H1 (cell line): ENCODE measurements at regions not wholly inside any gene's neighbourhood (a gene's known extent, or its start where the extent isn't known, plus 50 kb on each side); places are given as distances from the start of the nearest gene placed in this dataset.

Source experiments
- CTCF ChIA-PET: fragments of 300-600 bp; sonication (Branson Sonifier 250); formaldehyde crosslinking; loops from one replicate; lab custom pipeline; 2021; ENCODE audit not compliant: partially characterized antibody; lab: Charles Lee
- POLR2A ChIA-PET: fragments of 300-600 bp; sonication (Branson Sonifier 250); formaldehyde crosslinking; loops from one replicate; lab custom pipeline; 2021; ENCODE audit warnings: inconsistent platforms; ENCODE audit not compliant: partially characterized antibody; lab: Charles Lee
- DNase-seq, 2 experiments: peaks; one replicate each; pipeline versions ENCODE4 v3.0.0 to v3.0.0-alpha.2; 2010 to 2022; ENCODE audit warnings: low spot score in 2 of 2, low read depth in 1 of 2, mixed read lengths in 1 of 2
- FAIRE-seq: peaks from 2 replicates; lab custom pipeline; 2011; peaks lifted over from hg19 to GRCh38; lab: Jason Lieb, UNC
- H2AFZ ChIP-seq: 2 replicates; pipeline ENCODE4 v1.8.1; 2012; ENCODE audit warnings: low read length, inconsistent platforms
- H2AK5ac ChIP-seq: 2 replicates; pipeline ENCODE4 v1.6.1; 2013; ENCODE audit warnings: low read depth, low read length
- H2BK120ac ChIP-seq: replicated peaks from 2 replicates; pipeline ENCODE3; 2013; ENCODE audit warnings: low read depth, low read length, inconsistent platforms
- H2BK12ac ChIP-seq: 2 replicates; pipeline ENCODE4 v1.6.1; 2013; ENCODE audit warnings: low read depth, low read length
- H2BK15ac ChIP-seq: 2 replicates; pipeline ENCODE4 v1.6.1; 2013; ENCODE audit warnings: low read length
- H2BK20ac ChIP-seq: 2 replicates; pipeline ENCODE4 v1.6.1; 2013; ENCODE audit warnings: low read length
- H2BK5ac ChIP-seq: 2 replicates; pipeline ENCODE4 v1.6.1; 2013; ENCODE audit warnings: low read depth, low read length
- H3K14ac ChIP-seq: 2 replicates; pipeline ENCODE4 v1.6.1; 2013; ENCODE audit warnings: inconsistent platforms; ENCODE audit not compliant: insufficient read length
- H3K18ac ChIP-seq: 2 replicates; pipeline ENCODE4 v1.6.1; 2013; ENCODE audit warnings: low read length; ENCODE audit errors: extremely low read depth
- H3K23ac ChIP-seq: 2 replicates; pipeline ENCODE4 v1.6.1; 2013; ENCODE audit warnings: inconsistent platforms; ENCODE audit not compliant: insufficient read length
- H3K23me2 ChIP-seq: 2 replicates; pipeline ENCODE4 v1.6.1; 2013; ENCODE audit warnings: low read depth, low read length
- H3K27ac ChIP-seq: 2 replicates; pipeline ENCODE4 v1.6.1; 2011; ENCODE audit warnings: low read depth, low read length, inconsistent platforms
- H3K27me3 ChIP-seq, 4 experiments: replicated peaks in 1 of 4; 1 replicate in 1 of 4; 2 replicates in 3 of 4; pipeline versions ENCODE4 v1.6.1 to v1.8.1; 2011 to 2013; ENCODE audit warnings: low read length in 3 of 4, mild to moderate bottlenecking in 3 of 4, inconsistent platforms in 2 of 4, mixed read lengths in 2 of 4, moderate library complexity in 1 of 4; ENCODE audit not compliant: control insufficient read depth in 3 of 4, insufficient read depth in 3 of 4; ENCODE audit errors: extremely low read depth in 1 of 4
- H3K36me3 ChIP-seq, 4 experiments: 2 replicates each; pipeline versions ENCODE4 v1.6.1 to v1.8.1; 2011 to 2013; ENCODE audit warnings: mild to moderate bottlenecking in 4 of 4, low read length in 3 of 4, moderate library complexity in 2 of 4, control low read depth in 1 of 4, inconsistent platforms in 1 of 4; ENCODE audit not compliant: insufficient read depth in 4 of 4, control insufficient read depth in 2 of 4
- H3K4ac ChIP-seq: replicated peaks from 2 replicates; pipeline ENCODE3; 2013; ENCODE audit warnings: low read length, low read depth, mixed read lengths, inconsistent platforms; ENCODE audit not compliant: insufficient read length
- H3K4me1 ChIP-seq, 4 experiments: replicated peaks in 1 of 4; 1 replicate in 1 of 4; 2 replicates in 3 of 4; pipeline versions ENCODE4 v1.6.1 to v1.8.1; 2011 to 2013; ENCODE audit warnings: low read length in 3 of 4, inconsistent platforms in 2 of 4, mixed read lengths in 1 of 4; ENCODE audit not compliant: insufficient read depth in 4 of 4, control insufficient read depth in 3 of 4
- H3K4me2 ChIP-seq, 2 experiments: 2 replicates each; pipeline versions ENCODE4 v1.6.1 to v1.8.1; 2011 to 2013; ENCODE audit warnings: low read depth in 2 of 2, low read length in 2 of 2, control low read depth in 1 of 2, inconsistent platforms in 1 of 2, mild to moderate bottlenecking in 1 of 2; ENCODE audit not compliant: insufficient read depth in 1 of 2
- H3K4me3 ChIP-seq, 4 experiments: fragments of 200-600, 300-600 bp in 1 of 4; sonication (generic), shearing (Covaris generic), sonication (Bioruptor Twin) in 1 of 4; 2 replicates each; pipeline versions ENCODE4 v1.5.1 to v1.8.1; 2011 to 2016; ENCODE audit warnings: low read length in 4 of 4, low read depth in 3 of 4, control low read depth in 2 of 4, inconsistent platforms in 2 of 4, mild to moderate bottlenecking in 2 of 4, mixed read lengths in 1 of 4, moderate library complexity in 1 of 4; ENCODE audit not compliant: insufficient read depth in 2 of 4; ENCODE audit errors: extremely low read depth in 1 of 4
- H3K56ac ChIP-seq: replicated peaks from 2 replicates; pipeline ENCODE3; 2013; ENCODE audit warnings: low read depth, mild to moderate bottlenecking, mixed read lengths, low read length, inconsistent platforms; ENCODE audit not compliant: insufficient read length
- H3K79me1 ChIP-seq: 2 replicates; pipeline ENCODE4 v1.6.1; 2013; ENCODE audit warnings: low read depth, low read length, control low read depth
- H3K79me2 ChIP-seq, 2 experiments: 2 replicates each; pipeline versions ENCODE4 v1.6.1 to v1.8.1; 2012 to 2013; ENCODE audit warnings: low read length in 2 of 2, mild to moderate bottlenecking in 2 of 2, inconsistent platforms in 1 of 2; ENCODE audit not compliant: insufficient read depth in 2 of 2, control insufficient read depth in 1 of 2
- H3K9ac ChIP-seq, 4 experiments: replicated peaks in 1 of 4; 1 replicate in 1 of 4; 2 replicates in 3 of 4; pipeline versions ENCODE4 v1.6.1 to v1.8.1; 2011 to 2013; ENCODE audit warnings: low read depth in 3 of 4, low read length in 3 of 4, control low read depth in 2 of 4, mild to moderate bottlenecking in 2 of 4, moderate library complexity in 2 of 4, inconsistent platforms in 1 of 4; ENCODE audit errors: extremely low read depth in 1 of 4
- H3K9me3 ChIP-seq, 2 experiments: 2 replicates each; pipeline versions ENCODE4 v1.6.1 to v1.8.1; 2012 to 2013; ENCODE audit warnings: mild to moderate bottlenecking in 2 of 2, moderate library complexity in 2 of 2, control low read depth in 1 of 2, inconsistent platforms in 1 of 2, low read depth in 1 of 2, low read length in 1 of 2, mixed read lengths in 1 of 2; ENCODE audit not compliant: insufficient read depth in 2 of 2
- H4K20me1 ChIP-seq, 2 experiments: replicated peaks in 1 of 2; 2 replicates each; pipeline versions ENCODE3 to v1.8.1; 2011 to 2013; ENCODE audit warnings: inconsistent platforms in 2 of 2, low read length in 2 of 2, mild to moderate bottlenecking in 1 of 2; ENCODE audit not compliant: insufficient read depth in 2 of 2, control insufficient read depth in 1 of 2
- H4K5ac ChIP-seq: 2 replicates; pipeline ENCODE4 v1.6.1; 2013; ENCODE audit warnings: low read length, low read depth, mixed read lengths, inconsistent platforms; ENCODE audit not compliant: insufficient read length
- H4K8ac ChIP-seq: 2 replicates; pipeline ENCODE4 v1.8.0; 2013; ENCODE audit warnings: mild to moderate bottlenecking, moderate library complexity, low read length, inconsistent platforms; ENCODE audit not compliant: insufficient read depth; ENCODE audit errors: extremely low read depth
- H4K91ac ChIP-seq: replicated peaks from 2 replicates; pipeline ENCODE3; 2013; ENCODE audit warnings: low read length, mixed read lengths, inconsistent platforms; ENCODE audit not compliant: insufficient read length
- BCL11A ChIP-seq, 2 experiments: IDR thresholded peaks; one replicate each; pipeline ENCODE4 v1.6.1; 2011; ENCODE audit warnings: low read depth in 2 of 2, low read length in 2 of 2, mild to moderate bottlenecking in 2 of 2
- FOSL1 ChIP-seq: IDR thresholded peaks from 2 replicates; pipeline ENCODE4 v1.6.1; 2011; ENCODE audit warnings: mild to moderate bottlenecking, low read depth, low read length, moderate library complexity; ENCODE audit not compliant: insufficient read depth
- MAFK ChIP-seq: IDR thresholded peaks from 2 replicates; pipeline ENCODE4 v1.6.1; 2012; ENCODE audit warnings: low read depth, mild to moderate bottlenecking, improper control_type of control experiment, low read length
- POU5F1 ChIP-seq: IDR thresholded peaks from 2 replicates; pipeline ENCODE4 v1.6.1; 2011; ENCODE audit warnings: low read depth, mild to moderate bottlenecking, low read length, moderate library complexity
- RAD21 ChIP-seq, 2 experiments: IDR thresholded peaks in 1 of 2; conservative IDR thresholded peaks in 1 of 2; 2 replicates each; pipeline ENCODE4 v1.6.1; 2011; ENCODE audit warnings: low read depth in 2 of 2, low read length in 2 of 2, improper control_type of control experiment in 1 of 2, inconsistent platforms in 1 of 2, mild to moderate bottlenecking in 1 of 2, moderate library complexity in 1 of 2
- SP2 ChIP-seq: IDR thresholded peaks from 2 replicates; pipeline ENCODE4 v1.6.1; 2012; ENCODE audit warnings: mild to moderate bottlenecking, low read length, inconsistent platforms
- TAF1 ChIP-seq: IDR thresholded peaks from 2 replicates; pipeline ENCODE4 v1.6.1; 2011; ENCODE audit warnings: mild to moderate bottlenecking, low read depth, low read length
- ZNF274 ChIP-seq: IDR thresholded peaks from 2 replicates; pipeline ENCODE4 v1.7.0; 2012; ENCODE audit warnings: low read length, borderline replicate concordance; ENCODE audit errors: extremely low read depth
- WGBS, 2 experiments: shearing (Covaris generic) in 1 of 2; methylation state at CpG; one replicate each; pipeline versions ENCODE4 v1.1.6 to v1.1.7; 2013 to 2015; ENCODE audit warnings: low lambda C conversion rate in 2 of 2, mixed read lengths in 2 of 2, inconsistent platforms in 1 of 2, low coverage in 1 of 2, missing lambda C conversion rate in 1 of 2; ENCODE audit not compliant: insufficient replicate concordance in 2 of 2, insufficient coverage in 1 of 2, insufficient read length in 1 of 2; ENCODE audit errors: extremely low coverage in 1 of 2, missing lambda C conversion rate in 1 of 2; 5-methylcytosine and 5-hydroxymethylcytosine counted together

GRCh38 chr5:34499001-34499734 is 157.0 kb upstream of the RAI14 start:
- H3K23ac ChIP-seq: no peak overlapping the region
- POLR2A ChIA-PET: no interaction called here
- FAIRE-seq: no peak

More at GRCh38 chr5:34499001-34499734, 157.0 kb upstream of the RAI14 start:
- H3K4me3 ChIP-seq: no peak overlapping the region
- CTCF ChIA-PET: interaction anchor here (1.2 to 3.8 kb wide), 2 partner anchors 13 to 15 kb away, joined by 3 to 19 read pairs; no protein-coding TSS in a partner anchor
- H3K36me3 ChIP-seq: no peaks in the 10 kb centered on the region
- H3K4me2 ChIP-seq: no peak overlapping the region
- H3K23me2 ChIP-seq: no peaks in the 10 kb centered on the region
- no peak overlapping the region for H3K27ac ChIP-seq
- no peaks in the 10 kb centered on the region for H3K79me1 ChIP-seq
- no peak overlapping the region for H4K5ac ChIP-seq
- H2AFZ ChIP-seq: 0 out of 2 replicates have a peak overlapping the region, but pooled peaks have one; percentile 18
- no peak overlapping the region for H2BK15ac ChIP-seq
- no peak overlapping the region for H3K14ac ChIP-seq
- no peaks in the 10 kb centered on the region for H3K27me3 ChIP-seq
- no peak overlapping the region for H4K8ac ChIP-seq
- no peak overlapping the region for H2BK5ac ChIP-seq
- no peak overlapping the region for H4K91ac ChIP-seq
- no peaks in the 10 kb centered on the region for H3K9me3 ChIP-seq
- H4K20me1 ChIP-seq: no peaks in the 10 kb centered on the region
- H3K18ac ChIP-seq: no peak overlapping the region
- no peaks in the 10 kb centered on the region for H3K79me2 ChIP-seq
- H2AK5ac ChIP-seq: no peak overlapping the region
- no peak overlapping the region for H3K4ac ChIP-seq
- TF ChIP-seq POU5F1 (no peak), ZNF274 (no peak), TAF1 (no peak), SP2 (no peak), MAFK (no peak), FOSL1 (no peak), RAD21 (IDR thresholded peaks at IDR 0.05 in 1 of 2, conservative IDR thresholded peaks at IDR 0.05 in 1 of 2; ENCODE audit: low read depth in 2 of 2, low read length in 2 of 2) (no peak), BCL11A (IDR thresholded peaks at IDR 0.05; ENCODE audit: low read depth in 2 of 2, low read length in 2 of 2) (no peak)
- DNase-seq: no peak
- 86% methylated on average over 5 of the region's 5 CpGs; no CpG with 5 or more reads in 1 of the 2 experiments for WGBS, 2 experiments
- no peak overlapping the region for H2BK20ac ChIP-seq
- no peak overlapping the region for H2BK120ac ChIP-seq
- no peak overlapping the region for H3K56ac ChIP-seq
- H3K9ac ChIP-seq: no peak overlapping the region
- no peak overlapping the region for H2BK12ac ChIP-seq
- H3K4me1 ChIP-seq: peaks cover 0 to 6% (median 1%) of the 10 kb centered on the region in 4 experiments; a peak in 1 of 7 replicates
